Naive thymus-derived CD4-positive, alpha-beta T cell (primary cell): ENCODE measurements at regions not wholly inside any gene's neighbourhood (a gene's known extent, or its start where the extent isn't known, plus 50 kb on each side); places are given as distances from the start of the nearest gene placed in this dataset.

ENCODE experiments used
- ATAC-seq: fragments of 150-1000 bp; cut with Tn5 transposase; 2 replicates; pipeline ENCODE4 v1.10.0; 2021; ENCODE audit warnings: mild to moderate bottlenecking, moderate library complexity
- CTCF ChIA-PET: fragments of 350-600 bp; sonication (Branson Sonifier 250); formaldehyde crosslinking; loops from one replicate; lab custom pipeline; 2021; ENCODE audit warnings: antibody characterized with exemption; lab: Charles Lee
- POLR2A ChIA-PET: fragments of 350-600 bp; sonication (Branson Sonifier 250); formaldehyde crosslinking; loops from one replicate; lab custom pipeline; 2021; ENCODE audit warnings: antibody characterized with exemption, inconsistent platforms; lab: Charles Lee
- DNase-seq, 9 donors: peaks; one replicate each; pipeline versions ENCODE4 v3.0.0 to v3.0.0-alpha.2; 2020 to 2022; ENCODE audit warnings: mixed read lengths in 1 of 9
- H3K27ac ChIP-seq: one replicate; pipeline ENCODE4 v1.7.0; 2013; ENCODE audit warnings: mild to moderate bottlenecking, low read depth, low read length, moderate library complexity
- H3K27me3 ChIP-seq, 2 donors: one replicate each; pipeline ENCODE4 v1.7.0; 2013; ENCODE audit warnings: low read length in 2 of 2, mild to moderate bottlenecking in 2 of 2, moderate library complexity in 2 of 2; ENCODE audit not compliant: control insufficient read depth in 2 of 2, insufficient read depth in 2 of 2
- H3K36me3 ChIP-seq, 3 experiments: 1 replicate in 2 of 3; 2 replicates in 1 of 3; pipeline ENCODE4 v1.7.0; 2013; ENCODE audit warnings: low read length in 3 of 3, mild to moderate bottlenecking in 3 of 3, moderate library complexity in 1 of 3; ENCODE audit not compliant: insufficient read depth in 3 of 3, control insufficient read depth in 2 of 3
- H3K4me1 ChIP-seq, 2 donors: one replicate each; pipeline ENCODE4 v1.7.0; 2013; ENCODE audit warnings: low read length in 2 of 2, mild to moderate bottlenecking in 2 of 2, moderate library complexity in 1 of 2; ENCODE audit not compliant: control insufficient read depth in 2 of 2, insufficient read depth in 2 of 2
- H3K4me3 ChIP-seq: 2 replicates; pipeline ENCODE4 v1.7.0; 2013; ENCODE audit warnings: mild to moderate bottlenecking, low read length
- H3K9me3 ChIP-seq, 3 experiments: 1 replicate in 2 of 3; 2 replicates in 1 of 3; pipeline ENCODE4 v1.7.0; 2013; ENCODE audit warnings: low read length in 3 of 3; ENCODE audit not compliant: control insufficient read depth in 2 of 3
- H3K27ac Mint-ChIP-seq, 9 donors: one replicate each; pipeline ENCODE4 v1.8.0; 2020 to 2022; ENCODE audit warnings: mixed read lengths in 9 of 9, mild to moderate bottlenecking in 8 of 9, moderate library complexity in 5 of 9, inconsistent platforms in 2 of 9
- H3K27me3 Mint-ChIP-seq, 5 donors: one replicate each; pipeline ENCODE4 v1.8.0; 2021 to 2022; ENCODE audit warnings: mixed read lengths in 5 of 5, mild to moderate bottlenecking in 1 of 5
- H3K36me3 Mint-ChIP-seq, 5 donors: one replicate each; pipeline ENCODE4 v1.8.0; 2020 to 2022; ENCODE audit warnings: mixed read lengths in 5 of 5, mild to moderate bottlenecking in 3 of 5, inconsistent platforms in 1 of 5
- H3K4me1 Mint-ChIP-seq, 7 donors: one replicate each; pipeline ENCODE4 v1.8.0; 2020 to 2022; ENCODE audit warnings: mixed read lengths in 7 of 7, mild to moderate bottlenecking in 3 of 7, inconsistent platforms in 1 of 7
- H3K4me3 Mint-ChIP-seq, 10 donors: one replicate each; pipeline ENCODE4 v1.8.0; 2020 to 2022; ENCODE audit warnings: mild to moderate bottlenecking in 10 of 10, mixed read lengths in 10 of 10, moderate library complexity in 6 of 10, inconsistent platforms in 2 of 10
- H3K9me3 Mint-ChIP-seq, 11 donors: one replicate each; pipeline ENCODE4 v1.8.0; 2020 to 2022; ENCODE audit warnings: mixed read lengths in 11 of 11, mild to moderate bottlenecking in 4 of 11, inconsistent platforms in 1 of 11, moderate library complexity in 1 of 11
- intact Hi-C, 2 donors: fragments of 100-400 bp; cut with micrococcal nuclease; formaldehyde crosslinking; loops; one replicate each; pipeline ENCODE4 v1.15.1; 2023

DNA sequence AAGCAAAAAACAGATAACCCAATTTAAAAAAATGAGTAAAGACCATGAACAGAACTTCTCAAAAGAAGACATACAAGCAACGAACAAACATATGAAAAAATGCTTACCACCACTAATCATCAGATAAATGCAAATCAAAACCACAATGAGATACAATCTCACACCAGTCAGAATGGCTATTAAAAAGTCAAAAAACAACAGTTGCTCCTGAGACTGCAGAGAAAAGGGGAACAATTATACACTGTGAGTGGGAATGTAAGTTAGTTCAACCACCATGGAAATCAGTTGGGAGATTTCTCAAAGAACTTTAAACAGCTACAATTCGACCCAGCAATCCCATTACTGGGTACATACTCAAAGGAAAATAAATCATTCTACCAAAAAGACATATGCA, 131.6 kb downstream of the PTGER3 start:
- Histone ChIP-seq H3K27me3 (no peaks in the 10 kb centered on the region), H3K27ac (no peak overlapping the region), H3K9me3 (no peaks in the 10 kb centered on the region), H3K4me3 (no peak overlapping the region), H3K36me3 (no peaks in the 10 kb centered on the region), H3K4me1 (no peaks in the 10 kb centered on the region)
- Mint-ChIP-seq H3K36me3 (no peaks in the 10 kb centered on the region), H3K4me3 (no peak overlapping the region), H3K9me3 (peaks cover 0 to 4% (median 0%) of the 10 kb centered on the region in 11 donors), H3K27ac (peak overlapping the region in 1 of 9 donors; percentile 11), H3K27me3 (peaks cover 0 to 5% (median 0%) of the 10 kb centered on the region in 5 donors), H3K4me1 (no peaks in the 10 kb centered on the region)
- DNase-seq (no peak), ATAC-seq (no peak)
- ChIA-PET POLR2A (no interaction called here), CTCF (no interaction called here)
- intact Hi-C loops = no loop called here

DNA sequence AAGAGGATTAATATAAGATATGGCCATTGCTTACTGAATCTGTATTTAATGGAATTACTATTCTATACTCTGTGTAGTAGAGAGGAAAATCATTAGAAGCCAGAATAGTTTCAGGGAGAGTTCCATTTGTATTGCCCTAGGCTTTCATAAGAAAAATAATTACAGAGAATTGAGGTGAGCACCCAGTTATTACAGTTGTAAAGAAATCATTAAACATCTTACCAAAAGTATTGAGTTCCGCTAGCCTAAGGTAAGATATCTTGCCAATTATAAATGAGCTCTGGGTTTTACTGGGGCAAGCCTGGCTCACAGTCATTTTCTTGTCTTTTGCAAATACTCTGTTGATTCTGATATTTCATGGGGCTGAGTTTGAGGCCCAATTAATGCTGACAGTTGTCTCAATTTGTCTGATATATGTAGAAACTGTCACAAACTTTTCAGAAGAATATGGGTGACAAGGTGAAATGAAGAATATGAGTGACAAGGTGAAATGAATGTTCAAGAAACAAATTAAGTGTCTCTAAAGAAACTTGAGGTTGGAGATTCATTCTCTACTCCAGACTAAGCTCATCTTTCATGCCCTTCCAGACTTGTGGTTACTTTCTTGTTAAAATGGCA, 127.8 kb downstream of the PTGER3 start:
- no peak overlapping the region for H3K27ac ChIP-seq
- no peak overlapping the region for H3K4me3 ChIP-seq
- peaks cover 0 to 20% (median 12%) of the 10 kb centered on the region in 11 donors for H3K9me3 Mint-ChIP-seq
- no peaks in the 10 kb centered on the region for H3K27me3 ChIP-seq
- ChIA-PET CTCF (no interaction called here), POLR2A (no interaction called here)
- no peaks in the 10 kb centered on the region for H3K4me1 ChIP-seq
- DNase-seq = no peak
- H3K4me1 Mint-ChIP-seq = no peaks in the 10 kb centered on the region
- no peak overlapping the region for H3K27ac Mint-ChIP-seq
- ATAC-seq = no peak
- H3K9me3 ChIP-seq = no peaks in the 10 kb centered on the region
- intact Hi-C loops = no loop called here
- H3K36me3 ChIP-seq = no peaks in the 10 kb centered on the region
- peaks cover 0 to 4% (median 0%) of the 10 kb centered on the region in 5 donors for H3K36me3 Mint-ChIP-seq
- H3K27me3 Mint-ChIP-seq = peaks cover 0 to 5% (median 0%) of the 10 kb centered on the region in 5 donors
- no peak overlapping the region for H3K4me3 Mint-ChIP-seq
